ENCODE measurements at regions not wholly inside any gene's neighbourhood (a gene's known extent, or its start where the extent isn't known, plus 50 kb on each side); places are given as distances from the start of the nearest gene placed in this dataset.
A peak's percentile ranks its signal among the peaks of the same experiment; 100 is the strongest.
"Not testable (repeated sequence)": the region's sequence is repeated elsewhere in the genome, so short reads cannot be mapped to it uniquely, and the experiment has no call there.

DNA sequence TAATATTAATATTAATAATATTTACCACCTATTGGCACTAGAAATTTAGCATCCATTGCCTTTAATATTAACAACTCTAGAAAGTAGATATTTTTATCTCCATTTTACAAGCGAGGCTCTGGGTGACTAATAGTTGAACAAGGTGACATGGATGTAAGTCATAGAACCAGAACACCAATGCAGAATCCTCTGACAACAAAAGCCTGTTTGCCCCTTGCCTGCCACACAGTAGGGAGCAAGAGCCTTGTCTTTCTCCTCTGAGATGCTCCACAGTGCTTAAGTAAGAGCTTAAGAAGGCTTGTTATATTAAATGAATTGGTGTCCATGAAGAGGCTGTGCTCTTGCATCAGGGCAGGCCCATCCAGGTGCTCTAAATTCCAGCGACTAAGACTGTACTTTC, 51.2 kb upstream of the LBX1 start:
- no peak for TF ChIP-seq POLR2A (IDR thresholded peaks at IDR 0.05)
- TF ChIP-seq, protein P1, sequence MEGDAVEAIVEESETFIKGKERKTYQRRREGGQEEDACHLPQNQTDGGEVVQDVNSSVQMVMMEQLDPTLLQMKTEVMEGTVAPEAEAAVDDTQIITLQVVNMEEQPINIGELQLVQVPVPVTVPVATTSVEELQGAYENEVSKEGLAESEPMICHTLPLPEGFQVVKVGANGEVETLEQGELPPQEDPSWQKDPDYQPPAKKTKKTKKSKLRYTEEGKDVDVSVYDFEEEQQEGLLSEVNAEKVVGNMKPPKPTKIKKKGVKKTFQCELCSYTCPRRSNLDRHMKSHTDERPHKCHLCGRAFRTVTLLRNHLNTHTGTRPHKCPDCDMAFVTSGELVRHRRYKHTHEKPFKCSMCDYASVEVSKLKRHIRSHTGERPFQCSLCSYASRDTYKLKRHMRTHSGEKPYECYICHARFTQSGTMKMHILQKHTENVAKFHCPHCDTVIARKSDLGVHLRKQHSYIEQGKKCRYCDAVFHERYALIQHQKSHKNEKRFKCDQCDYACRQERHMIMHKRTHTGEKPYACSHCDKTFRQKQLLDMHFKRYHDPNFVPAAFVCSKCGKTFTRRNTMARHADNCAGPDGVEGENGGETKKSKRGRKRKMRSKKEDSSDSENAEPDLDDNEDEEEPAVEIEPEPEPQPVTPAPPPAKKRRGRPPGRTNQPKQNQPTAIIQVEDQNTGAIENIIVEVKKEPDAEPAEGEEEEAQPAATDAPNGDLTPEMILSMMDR (IDR thresholded peaks at IDR 0.05), result no peak
- H3K9me3 ChIP-seq, result no peaks in the 10 kb centered on the region
- no peaks in the 10 kb centered on the region for H3K36me3 ChIP-seq
- no peak for ATAC-seq
- no peak for DNase-seq
- no peak overlapping the region for H3K27ac ChIP-seq
- 76 to 88% (median 84%) methylated on average over 2 of the region's 2 CpGs for WGBS, 4 donors
- intact Hi-C loops (cut with DNase I), result loop anchor here in 1 of 10 donors (5.0 kb wide), 1 partner anchor 63 kb away; no protein-coding TSS in a partner anchor
- H3K4me1 ChIP-seq, result peaks cover 0 to 11% (median 4%) of the 10 kb centered on the region in 12 donors
- H3K27me3 ChIP-seq, result peaks cover 9 to 43% (median 28%) of the 10 kb centered on the region in 9 donors
- no peak overlapping the region for H3K4me3 ChIP-seq

- H3K4me3 ChIP-seq, H3K9me3 ChIP-seq, H3K27ac ChIP-seq, H3K36me3 ChIP-seq, ATAC-seq, DNase-seq: not testable (repeated sequence)
- Histone ChIP-seq H3K27me3 (peaks cover 12 to 46% (median 32%) of the 10 kb centered on the region in 9 donors), H3K4me1 (peaks cover 0 to 11% (median 4%) of the 10 kb centered on the region in 12 donors)
- 76 to 83% (median 81%) methylated on average over 3 of the region's 3 CpGs for WGBS, 4 donors
- intact Hi-C loops (cut with DNase I), result loop anchor here in 1 of 10 donors (5.0 kb wide), 1 partner anchor 64 kb away; no protein-coding TSS in a partner anchor
These were observed 51.7 kb upstream of the LBX1 start for GRCh38 chr10:101280921-101281320.

- H3K36me3 ChIP-seq, result no peaks in the 10 kb centered on the region
- H3K9me3 ChIP-seq, result no peaks in the 10 kb centered on the region
- no peak overlapping the region for H3K4me3 ChIP-seq
- peaks cover 0 to 11% (median 4%) of the 10 kb centered on the region in 12 donors for H3K4me1 ChIP-seq
- 62 to 73% (median 71%) methylated on average over 2 of the region's 2 CpGs for whole genome bisulfite sequencing, 4 donors
- no peak overlapping the region for H3K27ac ChIP-seq
- intact Hi-C loops (cut with DNase I), result loop anchor here in 1 of 10 donors (5.0 kb wide), 1 partner anchor 66 kb away; no protein-coding TSS in a partner anchor
- TF ChIP-seq, protein P1 (IDR thresholded peaks at IDR 0.05), result no peak
- TF ChIP-seq POLR2A (IDR thresholded peaks at IDR 0.05), result no peak
- peaks cover 15 to 63% (median 44%) of the 10 kb centered on the region in 9 donors for H3K27me3 ChIP-seq
- ATAC-seq (no peak), DNase-seq (no peak)
These were observed 53.7 kb upstream of the LBX1 start for GRCh38 chr10:101282947-101283346.

GRCh38 chr10:101283762-101284100, 54.5 kb upstream of the LBX1 start:
- DNase-seq (no peak), ATAC-seq (no peak)
- no peak for TF ChIP-seq POLR2A (IDR thresholded peaks at IDR 0.05)
- TF ChIP-seq, protein P1 (IDR thresholded peaks at IDR 0.05), result no peak
- Histone ChIP-seq H3K9me3 (no peaks in the 10 kb centered on the region), H3K27me3 (peaks cover 15 to 70% (median 47%) of the 10 kb centered on the region in 9 donors), H3K4me1 (peaks cover 0 to 11% (median 4%) of the 10 kb centered on the region in 12 donors), H3K36me3 (no peaks in the 10 kb centered on the region), H3K4me3 (peak overlapping the region in 2 of 12 donors; percentile 14 to 17), H3K27ac (no peak overlapping the region)
- 4 to 10% (median 6%) methylated on average over 3 of the region's 3 CpGs for WGBS, 4 donors
- intact Hi-C loops (cut with DNase I), result loop anchor here in 1 of 10 donors (5.0 kb wide), 1 partner anchor 66 kb away; no protein-coding TSS in a partner anchor
